Activated CD8-positive, alpha-beta memory T cell treated with anti-CD3 and anti-CD28 coated beads for 36 hours (primary cell): ENCODE measurements at regions not wholly inside any gene's neighbourhood (a gene's known extent, or its start where the extent isn't known, plus 50 kb on each side); places are given as distances from the start of the nearest gene placed in this dataset.
"Not testable (repeated sequence)": the region's sequence is repeated elsewhere in the genome, so short reads cannot be mapped to it uniquely, and the experiment has no call there.

Experiments
- CTCF ChIA-PET: fragments of 350-600 bp; sonication (Branson Sonifier 250); formaldehyde crosslinking; loops from one replicate; lab custom pipeline; 2021; ENCODE audit warnings: antibody characterized with exemption; lab: Charles Lee
- POLR2A ChIA-PET: fragments of 350-600 bp; sonication (Branson Sonifier 250); formaldehyde crosslinking; loops from one replicate; lab custom pipeline; 2021; ENCODE audit warnings: antibody characterized with exemption; lab: Charles Lee

DNA sequence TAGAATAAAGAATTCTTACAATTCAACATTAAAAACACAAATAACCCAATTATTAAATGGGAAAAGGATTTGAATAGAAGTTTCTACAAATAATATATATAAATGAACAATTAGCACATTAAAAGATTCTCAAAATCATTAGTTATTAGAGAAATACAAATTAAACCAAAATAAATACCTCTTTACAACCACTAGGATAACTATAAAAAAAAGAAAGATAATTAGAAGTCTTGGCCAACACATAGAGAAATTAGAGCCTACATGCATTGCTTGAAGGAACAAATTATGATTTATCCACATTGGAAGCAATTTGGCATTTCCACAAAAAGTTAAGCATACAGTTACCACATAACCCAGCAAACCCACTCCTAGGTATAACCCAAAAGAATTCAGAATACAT is 502.3 kb upstream of the UBE2E2 start:
- CTCF ChIA-PET, result no interaction called here
- POLR2A ChIA-PET, result no interaction called here

DNA sequence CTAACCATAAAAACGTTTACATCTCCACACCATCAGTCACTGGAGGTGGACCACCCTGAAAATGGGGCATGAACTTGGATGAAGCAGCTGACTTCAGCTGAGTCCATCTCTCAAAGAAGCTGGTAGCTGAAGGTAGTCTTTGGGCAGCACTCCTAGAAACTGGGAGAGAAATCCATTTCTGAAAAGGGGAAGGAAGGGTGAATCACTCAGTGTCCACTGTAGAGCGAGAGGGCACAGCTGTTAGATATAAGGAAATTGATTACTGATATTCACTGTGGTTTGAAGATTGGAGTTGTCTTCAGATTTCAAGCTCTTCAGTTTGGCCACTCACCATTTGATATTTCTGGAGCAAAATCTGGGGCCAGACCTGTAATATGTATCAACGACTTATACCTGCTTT is 499.0 kb upstream of the UBE2E2 start:
- POLR2A ChIA-PET, result no interaction called here

DNA sequence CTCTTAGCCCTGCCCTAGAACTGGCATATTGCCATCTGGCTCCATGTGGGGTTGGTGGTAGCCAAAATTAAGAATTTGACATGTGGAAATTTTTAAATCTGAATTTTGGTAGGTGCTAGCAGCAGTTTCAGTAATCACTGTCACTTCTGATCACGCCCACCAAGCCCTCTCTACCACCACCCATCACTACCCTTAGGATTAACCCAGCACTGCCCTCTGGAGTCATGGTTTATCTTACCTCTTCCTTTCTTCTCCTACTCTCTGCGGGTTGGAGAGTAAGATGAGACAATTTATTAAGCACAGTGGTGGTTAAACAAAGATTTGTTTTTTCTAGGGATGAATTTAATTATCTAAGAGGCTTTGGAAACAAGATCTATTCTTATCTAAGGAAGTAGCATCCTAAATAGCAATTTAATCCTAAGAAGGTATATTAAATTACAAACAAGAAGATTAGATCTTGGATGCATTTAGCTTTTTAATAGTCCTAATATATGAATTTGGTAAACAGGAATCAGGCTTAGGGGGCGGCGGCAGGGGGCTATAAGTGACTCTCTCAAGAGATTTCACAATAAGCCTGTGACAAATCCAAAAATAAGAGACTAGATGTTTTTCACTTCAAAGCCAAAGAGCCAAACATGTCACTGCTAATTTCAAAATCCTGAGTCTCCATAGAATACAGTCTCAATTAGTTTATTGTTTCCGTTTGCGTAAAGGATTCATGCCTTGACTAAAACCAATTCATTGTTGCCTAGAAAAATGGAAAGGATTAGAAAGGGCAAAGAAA is 498.4 kb upstream of the UBE2E2 start:
- ChIA-PET POLR2A (no interaction called here), CTCF (no interaction called here)

More for the DNA sequence above, 499.0 kb upstream of the UBE2E2 start:
- CTCF ChIA-PET, result no interaction called here

DNA sequence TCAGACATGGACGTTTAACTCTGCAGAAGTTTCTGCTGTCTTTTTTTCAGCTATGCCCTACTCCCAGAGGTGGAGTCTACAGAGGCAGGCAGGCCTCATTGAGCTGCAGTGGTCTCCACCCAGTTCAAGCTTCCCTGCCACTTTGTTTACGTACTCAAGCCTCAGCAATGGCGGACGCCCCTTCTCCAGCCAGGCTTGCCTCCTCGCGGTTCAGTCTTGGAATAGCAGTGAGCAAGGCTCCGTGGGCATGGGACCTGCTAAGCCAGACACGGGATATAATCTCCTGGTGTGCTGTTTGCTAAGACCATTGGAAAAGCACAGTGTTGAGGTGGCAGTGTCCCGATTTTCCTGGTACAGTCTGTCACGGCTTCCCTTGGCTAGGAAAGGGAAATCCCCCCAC is 496.2 kb upstream of the UBE2E2 start:
- CTCF ChIA-PET, POLR2A ChIA-PET: not testable (repeated sequence)

DNA sequence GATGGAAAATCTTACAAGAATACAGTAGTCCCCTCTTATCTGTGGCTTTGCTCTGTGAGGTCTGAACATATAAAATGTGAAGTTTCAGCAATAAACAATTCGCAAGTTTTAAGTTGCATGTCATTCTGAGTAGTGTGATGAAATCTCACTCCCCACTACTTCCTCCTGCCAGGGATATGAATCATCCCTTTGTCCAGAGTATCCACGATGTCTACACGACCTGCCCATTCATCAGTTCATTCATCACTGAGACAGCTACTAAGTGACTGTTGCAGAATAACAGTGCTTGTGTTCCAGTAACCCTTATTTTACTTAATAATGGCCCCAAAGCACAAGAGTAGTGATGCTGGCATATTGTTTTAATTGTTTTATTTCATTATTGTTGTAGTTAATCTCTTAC is 489.2 kb upstream of the UBE2E2 start:
- ChIA-PET POLR2A (no interaction called here), CTCF (no interaction called here)

DNA sequence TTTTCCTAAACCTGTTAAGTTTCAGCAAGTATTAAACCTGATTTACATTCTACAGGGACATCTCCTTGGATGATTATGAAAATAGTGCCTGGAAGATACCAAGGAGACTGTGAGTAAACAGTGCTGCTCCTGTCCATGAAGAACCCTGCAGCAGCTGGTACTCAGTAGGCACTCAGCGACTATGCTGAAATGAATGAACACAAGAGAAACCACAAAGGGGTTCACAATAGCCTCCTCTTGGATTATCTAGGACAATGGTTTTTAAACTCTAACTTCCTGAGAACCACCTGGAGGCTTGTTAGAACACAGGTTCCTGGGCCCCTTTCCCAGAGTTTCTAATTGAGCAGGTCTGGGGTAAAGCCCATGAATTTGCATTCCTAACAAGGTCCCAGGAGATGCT is 488.4 kb upstream of the UBE2E2 start:
- POLR2A ChIA-PET, result no interaction called here
- CTCF ChIA-PET, result no interaction called here

DNA sequence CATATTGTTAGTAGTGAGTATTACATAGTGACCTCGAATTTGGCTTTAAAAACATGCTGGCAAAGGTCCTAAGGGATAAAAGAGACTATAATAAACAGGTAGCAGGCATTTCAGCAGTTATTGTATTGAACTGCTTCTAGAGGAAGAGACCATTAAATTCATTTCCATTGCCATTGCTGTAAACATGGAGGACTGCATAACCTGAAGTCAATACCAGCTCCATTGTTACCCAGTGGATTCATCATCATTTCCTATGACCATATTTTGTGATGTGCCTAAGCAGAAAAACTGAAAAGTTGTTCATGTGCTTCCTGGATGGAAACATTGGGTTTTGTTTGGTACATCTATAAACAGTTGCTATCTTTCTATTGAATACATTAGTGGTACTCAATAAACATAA is 482.5 kb upstream of the UBE2E2 start:
- POLR2A ChIA-PET, result no interaction called here
- CTCF ChIA-PET, result no interaction called here

DNA sequence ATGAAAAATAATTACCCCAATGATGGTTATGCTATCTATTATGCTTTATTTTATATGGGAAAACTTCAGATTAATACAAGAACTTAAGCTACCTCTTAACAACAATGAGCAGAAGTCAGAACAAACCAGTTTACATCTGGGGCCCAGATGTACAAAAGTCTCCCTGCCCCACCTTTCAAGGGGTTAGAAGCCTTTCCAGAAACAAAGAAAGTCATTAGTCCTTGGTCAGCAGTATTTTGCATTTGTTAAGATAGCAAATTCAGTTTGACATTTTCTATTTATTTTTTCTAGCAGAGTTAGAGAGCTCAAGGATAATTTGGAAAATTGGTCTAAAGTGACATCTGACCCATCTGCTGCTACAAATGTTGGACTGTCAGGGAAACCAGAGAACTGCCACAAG is 478.7 kb upstream of the UBE2E2 start:
- ChIA-PET POLR2A (no interaction called here), CTCF (no interaction called here)

DNA sequence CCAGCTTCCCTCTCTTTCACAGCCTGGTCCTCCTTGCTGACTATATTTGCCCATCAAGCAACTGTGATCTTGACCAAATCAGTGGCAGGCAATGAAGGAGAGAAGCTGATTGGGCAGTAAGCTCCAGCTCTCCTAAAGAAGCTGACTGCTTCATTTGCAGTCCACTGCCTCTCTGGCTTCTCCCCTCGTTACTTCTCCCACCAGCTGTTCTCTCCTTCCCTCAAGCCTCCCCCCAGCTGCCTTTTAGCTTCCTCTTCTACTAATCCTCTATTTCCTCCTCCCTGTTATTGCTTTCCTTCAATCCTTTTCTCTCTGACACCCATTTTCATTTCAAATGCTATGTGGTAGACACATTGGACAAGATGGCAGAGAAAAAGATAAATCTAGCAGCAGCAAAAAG is 474.7 kb upstream of the UBE2E2 start:
- CTCF ChIA-PET, result no interaction called here

DNA sequence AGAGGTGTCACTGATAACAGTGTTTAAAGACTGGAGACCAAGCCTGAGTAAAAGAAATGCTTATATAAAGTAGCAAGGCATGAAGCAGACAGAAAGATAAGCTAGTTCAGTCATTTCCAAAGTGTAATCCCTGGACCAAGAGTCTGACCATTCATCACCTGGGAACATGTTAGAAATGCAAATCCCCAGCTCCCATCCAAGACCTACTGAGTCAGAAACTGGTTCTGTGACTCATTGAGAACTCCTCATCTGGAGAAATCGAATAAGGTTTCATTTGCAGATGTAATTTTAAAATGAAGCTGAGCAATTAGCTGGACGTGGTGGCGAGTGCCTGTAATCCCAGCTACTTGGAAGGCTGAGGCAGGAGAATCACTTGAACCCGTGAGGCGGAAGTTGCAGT is 473.9 kb upstream of the UBE2E2 start:
- CTCF ChIA-PET, result no interaction called here
- POLR2A ChIA-PET, result no interaction called here

More for the DNA sequence above, 474.7 kb upstream of the UBE2E2 start:
- POLR2A ChIA-PET, result no interaction called here

DNA sequence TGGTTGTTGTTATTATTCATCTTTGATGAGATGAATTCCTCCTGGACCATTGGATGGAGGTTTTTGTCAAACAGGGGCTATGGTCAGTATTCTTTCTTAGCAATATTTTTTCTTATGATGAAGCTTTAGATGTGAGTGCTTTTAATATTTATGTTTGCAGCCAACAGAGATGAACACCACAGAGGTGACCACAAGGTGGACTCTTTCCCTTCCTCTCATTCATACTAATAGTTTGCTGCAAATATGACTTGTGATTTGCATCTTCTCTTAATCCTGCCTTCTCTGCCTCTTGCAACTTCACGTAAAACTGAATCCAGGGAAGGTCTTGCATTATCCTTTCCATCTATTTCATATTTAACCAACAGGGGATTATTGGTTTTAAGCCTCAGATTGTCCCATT is 473.1 kb upstream of the UBE2E2 start:
- POLR2A ChIA-PET, result no interaction called here

DNA sequence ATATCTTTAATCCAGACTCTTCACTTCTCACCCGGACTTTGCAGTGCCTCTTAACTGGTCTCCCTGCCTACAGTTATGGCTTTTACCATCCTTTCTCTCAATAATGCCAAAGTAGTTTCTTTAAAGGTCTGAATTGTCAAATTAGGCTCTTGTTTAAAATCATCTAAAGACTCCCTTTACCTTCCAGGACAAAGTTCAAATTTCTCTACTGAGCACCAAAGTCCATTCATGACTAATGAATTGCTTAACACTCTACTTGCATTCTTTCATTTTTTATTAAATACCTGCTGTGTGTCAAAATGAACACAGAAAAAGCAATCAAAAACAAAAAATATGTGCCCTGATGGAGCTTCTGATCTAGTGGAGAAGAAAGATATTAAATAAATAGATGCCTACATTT is 472.4 kb upstream of the UBE2E2 start:
- CTCF ChIA-PET, result no interaction called here
- POLR2A ChIA-PET, result no interaction called here

More for the DNA sequence above, 473.1 kb upstream of the UBE2E2 start:
- CTCF ChIA-PET, result no interaction called here

DNA sequence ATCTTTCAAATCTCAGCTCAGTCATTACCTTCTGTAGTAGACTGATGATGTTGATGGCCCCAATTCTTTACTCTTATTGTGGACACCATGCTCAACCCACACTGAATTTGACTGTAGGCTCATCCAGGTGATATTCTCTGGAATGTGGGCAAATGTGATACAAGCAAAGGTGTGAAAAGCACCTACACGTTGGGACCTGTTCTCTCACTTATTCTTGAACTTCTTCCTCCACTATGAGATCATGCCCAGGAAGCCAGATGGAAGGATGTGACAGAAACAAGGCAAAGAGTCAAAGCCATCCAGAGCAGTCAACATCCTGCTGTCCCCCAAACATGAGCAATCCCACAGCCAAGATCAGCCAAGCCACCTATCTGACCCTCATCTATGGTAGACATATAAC is 471.2 kb upstream of the UBE2E2 start:
- ChIA-PET POLR2A (no interaction called here), CTCF (no interaction called here)

DNA sequence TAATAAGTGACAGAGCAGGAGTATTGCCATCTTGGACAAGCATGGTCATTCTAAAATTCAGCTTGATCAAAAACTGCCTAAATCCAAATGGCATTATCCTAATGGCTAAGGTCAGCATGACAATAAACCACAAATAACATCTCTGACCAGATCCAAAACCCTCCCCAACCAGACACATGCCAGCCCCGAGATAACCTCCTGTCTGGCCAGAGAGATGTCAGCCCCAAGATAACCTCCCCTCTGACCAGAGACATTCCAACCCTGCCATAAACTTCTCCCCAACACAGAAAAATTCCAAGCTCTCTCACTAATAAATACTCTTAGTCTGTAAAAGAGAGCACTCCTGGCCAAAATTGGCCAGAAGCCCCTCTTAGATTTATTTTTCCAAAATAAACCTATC is 470.5 kb upstream of the UBE2E2 start:
- ChIA-PET CTCF (no interaction called here), POLR2A (no interaction called here)

DNA sequence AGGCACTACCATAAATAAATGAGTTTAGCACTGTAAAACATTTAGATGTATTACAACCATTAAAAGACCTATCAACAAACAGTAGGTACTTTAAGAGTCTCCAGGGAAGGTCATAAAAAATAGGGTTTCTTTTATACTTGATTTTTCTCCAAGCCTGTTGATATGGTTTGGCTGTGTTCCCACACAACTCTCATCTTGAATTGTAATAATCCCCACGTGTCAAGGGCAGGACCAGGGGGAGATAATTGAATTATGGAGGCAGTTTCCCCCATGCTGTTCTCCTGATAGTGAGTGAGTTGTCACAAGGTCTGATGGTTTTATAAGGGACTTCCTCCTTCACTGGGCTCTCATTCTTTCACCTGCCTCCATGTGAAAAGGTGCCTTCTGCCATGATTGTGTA is 468.9 kb upstream of the UBE2E2 start:
- POLR2A ChIA-PET, result no interaction called here
- CTCF ChIA-PET, result no interaction called here

DNA sequence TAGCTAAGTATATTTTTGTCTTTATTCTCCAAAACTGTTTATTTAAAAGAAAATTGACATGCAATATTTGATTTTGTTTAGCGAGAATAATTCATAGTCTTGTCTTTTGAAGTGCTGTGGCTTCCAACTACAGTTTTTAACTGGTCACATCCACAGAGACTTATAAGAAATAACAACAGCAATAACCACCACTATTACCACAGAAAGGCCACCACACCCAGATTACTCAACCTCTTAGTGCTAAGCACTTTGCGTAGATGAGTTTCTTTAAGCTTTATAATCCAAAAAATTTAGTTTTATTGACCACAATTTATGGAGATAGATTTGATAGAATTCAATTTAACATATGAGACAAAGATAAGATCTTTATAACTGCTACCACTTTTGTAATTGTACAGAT is 468.4 kb upstream of the UBE2E2 start:
- POLR2A ChIA-PET, result no interaction called here
- CTCF ChIA-PET, result no interaction called here

DNA sequence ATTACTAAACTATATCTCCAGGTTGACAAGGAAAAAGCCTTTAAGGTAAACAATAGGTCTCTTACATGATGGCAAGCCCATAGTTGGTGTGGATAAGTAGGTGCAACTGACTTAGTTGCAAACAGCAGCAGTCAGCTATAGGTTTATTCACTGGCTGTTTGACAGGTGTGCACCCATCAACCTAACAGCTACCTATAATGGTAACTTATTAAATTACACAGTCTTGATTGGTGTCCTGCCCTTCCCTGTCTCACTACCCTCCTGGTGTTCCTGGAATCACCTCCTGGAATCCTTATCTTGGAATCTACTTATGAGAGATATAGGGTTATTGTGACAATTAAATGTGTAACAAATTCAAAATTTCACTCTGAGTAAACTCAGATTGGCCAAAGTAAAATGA is 467.8 kb upstream of the UBE2E2 start:
- ChIA-PET POLR2A (no interaction called here), CTCF (no interaction called here)

DNA sequence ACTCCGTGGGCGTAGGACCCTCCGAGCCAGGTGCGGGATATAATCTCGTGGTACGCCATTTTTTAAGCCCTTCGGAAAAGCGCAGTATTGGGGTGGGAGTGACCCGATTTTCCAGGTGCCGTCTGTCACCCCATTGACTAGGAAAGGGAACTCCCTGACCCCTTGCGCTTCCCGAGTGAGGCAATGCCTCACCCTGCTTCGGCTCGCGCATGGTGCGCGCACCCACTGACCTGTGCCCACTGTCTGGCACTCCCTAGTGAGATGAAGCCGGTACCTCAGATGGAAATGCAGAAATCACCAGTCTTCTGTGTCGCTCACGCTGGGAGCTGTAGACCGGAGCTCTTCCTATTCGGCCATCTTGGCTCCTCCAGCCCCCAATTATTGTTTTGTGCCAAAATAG is 459.7 kb upstream of the UBE2E2 start:
- POLR2A ChIA-PET, result not testable (repeated sequence)

DNA sequence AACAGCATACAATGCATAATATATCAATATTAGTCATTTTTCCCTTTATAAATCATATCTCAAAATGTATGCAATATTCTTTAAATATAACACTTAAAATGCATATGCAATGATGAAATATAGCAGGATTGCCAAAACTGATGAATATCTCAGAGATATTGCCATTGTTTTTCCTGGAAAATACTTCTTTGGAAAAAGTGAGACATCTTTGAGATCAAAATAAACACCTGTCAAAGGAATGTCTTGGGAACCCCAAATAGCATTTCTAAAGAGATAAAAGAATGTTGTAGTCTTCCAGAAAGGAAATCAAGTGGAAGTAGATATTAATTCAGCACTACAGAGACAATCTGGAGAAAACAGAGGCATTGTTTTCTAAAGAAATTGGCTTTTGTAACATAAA is 457.8 kb upstream of the UBE2E2 start:
- ChIA-PET POLR2A (no interaction called here), CTCF (no interaction called here)

More for the DNA sequence above, 459.7 kb upstream of the UBE2E2 start:
- CTCF ChIA-PET, result not testable (repeated sequence)

DNA sequence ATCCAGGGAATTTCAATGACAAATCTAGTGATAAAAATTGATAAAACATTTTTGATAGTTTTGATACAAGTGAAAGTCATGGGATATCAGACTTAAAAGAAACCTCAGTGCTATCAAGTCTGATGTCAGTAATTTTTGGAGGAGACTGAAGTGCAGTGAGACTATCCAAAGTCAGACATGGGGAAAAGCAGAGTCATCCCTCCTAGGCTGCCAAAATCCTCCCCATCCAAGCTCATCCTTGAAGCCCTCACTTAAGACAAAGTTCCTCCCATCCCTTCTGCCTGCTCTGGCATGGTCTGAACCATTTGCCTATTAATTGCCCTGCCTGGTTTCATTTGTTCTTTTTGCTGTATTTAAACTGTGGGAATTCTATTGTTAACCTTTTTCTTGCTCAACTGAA is 456.9 kb upstream of the UBE2E2 start:
- ChIA-PET POLR2A (no interaction called here), CTCF (no interaction called here)

DNA sequence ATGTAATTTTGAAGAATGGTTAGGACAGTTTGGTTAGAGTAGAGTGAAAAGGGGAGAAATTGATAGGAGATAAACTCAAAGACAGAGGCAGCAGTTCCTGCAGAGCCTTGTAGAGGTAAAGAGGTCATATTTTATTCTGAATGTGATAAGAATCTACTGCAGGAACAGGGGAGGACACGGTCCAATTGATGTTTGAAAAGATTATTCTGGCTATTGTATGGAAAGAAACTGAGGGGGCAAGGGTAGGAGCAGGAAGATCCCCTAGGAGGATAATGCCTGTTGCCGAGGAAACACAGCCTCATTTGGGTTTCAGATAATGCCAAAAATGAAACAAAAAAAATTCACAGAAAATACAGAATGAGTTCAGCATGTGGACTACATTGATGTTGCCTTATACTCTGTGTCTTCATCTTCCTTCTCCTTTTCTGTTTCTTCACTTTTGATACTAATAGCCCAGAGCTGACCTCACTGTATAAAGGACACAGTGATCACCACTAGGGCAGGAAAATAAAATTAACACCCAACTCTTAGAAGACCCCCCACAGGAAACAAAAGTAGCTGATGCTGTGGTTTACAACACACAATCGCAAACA is 454.6 kb upstream of the UBE2E2 start:
- ChIA-PET CTCF (no interaction called here), POLR2A (no interaction called here)
